DND-41 (cell line): ENCODE measurements at regions not wholly inside any gene's neighbourhood (a gene's known extent, or its start where the extent isn't known, plus 50 kb on each side); places are given as distances from the start of the nearest gene placed in this dataset.

Experiments
- ATAC-seq: fragments of 200-7000 bp; cut with Tn5 transposase; 3 replicates; pipeline ENCODE4 v1.9.1; 2021; ENCODE audit warnings: low read depth; ENCODE audit not compliant: insufficient read depth
- DNase-seq: peaks from one replicate; pipeline ENCODE4 v3.0.0-alpha.2; 2020
- H2AFZ ChIP-seq: 2 replicates; pipeline ENCODE4 v1.6.0; 2012; ENCODE audit warnings: low read depth, low read length
- H3K27ac ChIP-seq: 2 replicates; pipeline ENCODE4 v1.5.1; 2012; ENCODE audit warnings: low read length, inconsistent platforms
- H3K27me3 ChIP-seq: fragments of 200-600 bp; sonication (generic); 2 replicates; pipeline ENCODE4 v1.6.0; 2012; ENCODE audit warnings: low read length, mild to moderate bottlenecking, inconsistent platforms; ENCODE audit not compliant: insufficient read depth, poor library complexity
- H3K36me3 ChIP-seq: 2 replicates; pipeline ENCODE4 v1.5.1; 2012; ENCODE audit warnings: low read length, inconsistent platforms; ENCODE audit not compliant: insufficient read depth
- H3K4me1 ChIP-seq: 2 replicates; pipeline ENCODE4 v1.5.1; 2012; ENCODE audit warnings: mild to moderate bottlenecking, low read length; ENCODE audit not compliant: insufficient read depth
- H3K4me2 ChIP-seq: 2 replicates; pipeline ENCODE4 v1.6.0; 2012; ENCODE audit warnings: mild to moderate bottlenecking, moderate library complexity, low read length, inconsistent platforms; ENCODE audit not compliant: insufficient read depth
- H3K4me3 ChIP-seq, 2 experiments: fragments of 200-600 bp in 1 of 2; shearing (Covaris generic) in 1 of 2; 2 replicates each; pipeline ENCODE4 v1.5.1; 2012 to 2016; ENCODE audit warnings: inconsistent platforms in 2 of 2, low read length in 2 of 2, mild to moderate bottlenecking in 2 of 2, low read depth in 1 of 2, moderate library complexity in 1 of 2
- H3K79me2 ChIP-seq: 2 replicates; pipeline ENCODE4 v1.6.0; 2012; ENCODE audit warnings: low read length, inconsistent platforms; ENCODE audit not compliant: insufficient read depth
- H3K9ac ChIP-seq: 2 replicates; pipeline ENCODE4 v1.6.0; 2012; ENCODE audit warnings: low read depth, mild to moderate bottlenecking, inconsistent platforms, low read length, moderate library complexity
- H3K9me3 ChIP-seq: 2 replicates; pipeline ENCODE4 v1.5.1; 2012; ENCODE audit warnings: low read length, moderate library complexity, mild to moderate bottlenecking, inconsistent platforms; ENCODE audit not compliant: insufficient read depth, severe bottlenecking
- H4K20me1 ChIP-seq: 2 replicates; pipeline ENCODE4 v1.6.0; 2012; ENCODE audit warnings: low read length; ENCODE audit not compliant: insufficient read depth
- CTCF ChIP-seq: IDR thresholded peaks from 2 replicates; pipeline ENCODE4 v1.5.1; 2012; ENCODE audit warnings: borderline replicate concordance, low read length, moderate library complexity, mild to moderate bottlenecking; ENCODE audit not compliant: poor library complexity, severe bottlenecking; ENCODE audit errors: extremely low read depth
- EZH2 ChIP-seq: IDR thresholded peaks from 3 replicates; pipeline ENCODE4 v1.6.1; 2012; ENCODE audit warnings: borderline replicate concordance, low read depth, mild to moderate bottlenecking, moderate library complexity, low read length, inconsistent platforms; ENCODE audit not compliant: severe bottlenecking

- Histone ChIP-seq H3K4me2 (no peak overlapping the region), H3K27ac (no peak overlapping the region), H3K27me3 (peaks cover 8% of the 10 kb centered on the region), H4K20me1 (no peaks in the 10 kb centered on the region), H3K9ac (no peak overlapping the region), H3K4me1 (no peaks in the 10 kb centered on the region), H3K4me3 (no peak overlapping the region), H3K79me2 (no peaks in the 10 kb centered on the region), H3K36me3 (no peaks in the 10 kb centered on the region), H2AFZ (no peak overlapping the region), H3K9me3 (no peaks in the 10 kb centered on the region)
- DNase-seq (no peak), ATAC-seq (no peak)
- TF ChIP-seq CTCF: no peak
- no peak for TF ChIP-seq EZH2
Measured at GRCh38 chr15:92268900-92269299, 124.8 kb upstream of the ST8SIA2 start.

GRCh38 chr15:92271179-92271578 lies 122.5 kb upstream of the ST8SIA2 start:
- no peak overlapping the region for H3K4me2 ChIP-seq
- H3K9me3 ChIP-seq: no peaks in the 10 kb centered on the region
- H3K36me3 ChIP-seq: no peaks in the 10 kb centered on the region
- H3K4me3 ChIP-seq: no peak overlapping the region
- no peaks in the 10 kb centered on the region for H3K4me1 ChIP-seq
- no peak overlapping the region for H3K27ac ChIP-seq
- peaks cover 8% of the 10 kb centered on the region for H3K27me3 ChIP-seq
- DNase-seq: no peak
- H3K9ac ChIP-seq: no peak overlapping the region
- ATAC-seq: no peak
- no peaks in the 10 kb centered on the region for H4K20me1 ChIP-seq
- H2AFZ ChIP-seq: no peak overlapping the region
- H3K79me2 ChIP-seq: no peaks in the 10 kb centered on the region
- TF ChIP-seq EZH2 (no peak), CTCF (no peak)

- ATAC-seq (no peak), DNase-seq (no peak)
- Histone ChIP-seq H3K4me1 (no peaks in the 10 kb centered on the region), H3K4me2 (no peak overlapping the region), H3K79me2 (no peaks in the 10 kb centered on the region), H3K9me3 (no peaks in the 10 kb centered on the region), H3K4me3 (no peak overlapping the region), H3K27me3 (peaks cover 12% of the 10 kb centered on the region), H3K27ac (no peak overlapping the region), H4K20me1 (no peaks in the 10 kb centered on the region), H2AFZ (no peak overlapping the region), H3K36me3 (no peaks in the 10 kb centered on the region), H3K9ac (no peak overlapping the region)
- TF ChIP-seq CTCF: no peak
- TF ChIP-seq EZH2: no peak
Measured at GRCh38 chr15:92272106-92272505, 121.6 kb upstream of the ST8SIA2 start.

- Histone ChIP-seq H3K9me3 (no peaks in the 10 kb centered on the region), H2AFZ (no peak overlapping the region), H3K4me2 (no peak overlapping the region), H3K4me3 (no peak overlapping the region), H3K27ac (no peak overlapping the region), H3K4me1 (no peaks in the 10 kb centered on the region), H3K36me3 (no peaks in the 10 kb centered on the region), H4K20me1 (no peaks in the 10 kb centered on the region), H3K27me3 (peaks cover 12% of the 10 kb centered on the region), H3K79me2 (no peaks in the 10 kb centered on the region), H3K9ac (no peak overlapping the region)
- TF ChIP-seq EZH2 (no peak), CTCF (no peak)
- no peak for ATAC-seq
- no peak for DNase-seq
Measured at GRCh38 chr15:92273286-92273685, 120.4 kb upstream of the ST8SIA2 start.
